HUES6 (cell line): ENCODE measurements at regions not wholly inside any gene's neighbourhood (a gene's known extent, or its start where the extent isn't known, plus 50 kb on each side); places are given as distances from the start of the nearest gene placed in this dataset.

Experiments
- H3K27ac ChIP-seq: 2 replicates; pipeline ENCODE4 v1.7.0; 2013; ENCODE audit warnings: low read depth, mild to moderate bottlenecking, low read length, inconsistent platforms
- H3K27me3 ChIP-seq: 2 replicates; pipeline ENCODE4 v1.6.1; 2013; ENCODE audit warnings: low read length; ENCODE audit not compliant: control insufficient read depth, insufficient read depth
- H3K36me3 ChIP-seq: 2 replicates; pipeline ENCODE4 v1.6.1; 2013; ENCODE audit warnings: low read length; ENCODE audit not compliant: control insufficient read depth, insufficient read depth
- H3K4me1 ChIP-seq: 2 replicates; pipeline ENCODE4 v1.6.1; 2013; ENCODE audit warnings: low read length; ENCODE audit not compliant: control insufficient read depth, insufficient read depth
- H3K4me3 ChIP-seq: 2 replicates; pipeline ENCODE4 v1.5.1; 2013; ENCODE audit warnings: low read depth, low read length
- H3K9ac ChIP-seq: one replicate; pipeline ENCODE4 v1.6.1; 2013; ENCODE audit warnings: mild to moderate bottlenecking, low read length
- H3K9me3 ChIP-seq: 2 replicates; pipeline ENCODE4 v1.6.1; 2013; ENCODE audit warnings: low read depth, low read length; ENCODE audit not compliant: control insufficient read depth, insufficient read depth

DNA sequence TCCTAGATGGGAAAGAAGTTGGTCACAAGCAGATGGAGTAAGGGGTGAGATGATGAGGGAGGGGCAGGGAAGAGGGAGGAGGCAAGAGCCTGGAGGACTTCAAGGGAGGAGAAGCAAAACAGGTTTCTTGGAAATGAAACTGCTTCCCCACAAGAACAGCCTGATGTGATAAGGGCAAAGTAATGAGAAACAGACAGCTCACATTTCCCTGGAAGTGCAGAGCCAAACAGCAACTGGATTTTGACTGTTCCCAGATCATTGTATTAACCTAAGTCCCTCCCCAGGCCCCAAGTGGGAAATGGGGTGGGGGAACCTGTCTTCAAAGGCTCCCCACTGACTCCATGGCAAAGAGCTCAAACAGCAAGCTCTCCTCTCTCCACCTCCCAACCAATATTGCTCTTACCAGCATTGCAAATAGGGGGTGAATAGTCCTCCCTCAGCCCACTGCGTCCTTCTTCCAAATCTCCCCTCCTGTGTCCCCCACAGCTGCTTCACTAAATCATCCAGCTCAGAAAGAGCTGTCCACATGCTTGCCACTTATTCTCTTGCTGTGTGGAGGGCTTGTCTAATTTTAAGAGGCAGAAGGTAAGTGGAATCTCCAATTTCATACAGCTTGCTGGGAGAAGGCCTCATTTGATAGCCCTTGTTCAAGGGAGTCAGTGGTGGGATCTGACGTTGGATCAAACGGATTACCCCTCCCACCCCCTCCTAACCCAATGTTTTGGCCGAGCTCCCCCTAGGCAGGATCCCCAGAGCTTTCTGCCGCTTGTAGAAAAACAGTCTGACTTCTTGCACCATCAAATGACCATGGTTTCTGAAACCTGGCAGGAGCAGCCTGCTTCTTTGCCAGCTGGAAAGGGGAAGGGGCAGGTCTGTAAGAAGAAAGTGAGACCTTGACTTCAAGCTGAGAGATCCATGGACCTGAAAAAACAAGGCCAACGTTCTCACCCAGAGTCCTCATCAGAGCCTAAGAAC, 56.3 kb upstream of the SMIM36 start:
- no peaks in the 10 kb centered on the region for H3K9me3 ChIP-seq
- no peaks in the 10 kb centered on the region for H3K36me3 ChIP-seq
- no peak overlapping the region for H3K9ac ChIP-seq
- H3K4me1 ChIP-seq, result 0 out of 2 replicates have a peak, but pooled peaks cover 3% of the 10 kb centered on the region
- no peak overlapping the region for H3K4me3 ChIP-seq
- no peaks in the 10 kb centered on the region for H3K27me3 ChIP-seq
- H3K27ac ChIP-seq, result no peak overlapping the region

DNA sequence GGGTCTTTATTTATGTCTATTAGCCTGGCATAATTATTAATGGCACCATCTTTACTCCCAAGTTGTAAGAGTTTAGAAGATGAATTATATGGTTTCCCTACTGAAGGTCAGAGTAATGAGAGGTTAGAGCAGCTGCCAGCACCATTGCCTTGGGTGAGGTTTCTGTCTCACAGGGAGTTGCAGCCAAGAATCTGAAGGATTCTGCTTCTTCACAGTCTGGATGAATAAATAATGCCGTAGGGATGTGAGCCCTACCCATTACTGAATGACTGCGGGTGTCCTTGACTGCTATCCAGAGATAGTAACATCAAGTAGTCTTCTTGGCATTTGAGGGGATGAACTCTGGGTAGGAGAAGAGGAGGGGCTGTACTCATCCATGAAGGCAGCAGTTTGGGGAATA, 52.8 kb upstream of the SMIM36 start:
- no peak overlapping the region for H3K27ac ChIP-seq
- H3K27me3 ChIP-seq, result no peaks in the 10 kb centered on the region
- no peak overlapping the region for H3K9ac ChIP-seq
- H3K4me3 ChIP-seq, result no peak overlapping the region
- H3K4me1 ChIP-seq, result 0 out of 2 replicates have a peak, but pooled peaks cover 3% of the 10 kb centered on the region
- H3K36me3 ChIP-seq, result no peaks in the 10 kb centered on the region
- H3K9me3 ChIP-seq, result no peaks in the 10 kb centered on the region

DNA sequence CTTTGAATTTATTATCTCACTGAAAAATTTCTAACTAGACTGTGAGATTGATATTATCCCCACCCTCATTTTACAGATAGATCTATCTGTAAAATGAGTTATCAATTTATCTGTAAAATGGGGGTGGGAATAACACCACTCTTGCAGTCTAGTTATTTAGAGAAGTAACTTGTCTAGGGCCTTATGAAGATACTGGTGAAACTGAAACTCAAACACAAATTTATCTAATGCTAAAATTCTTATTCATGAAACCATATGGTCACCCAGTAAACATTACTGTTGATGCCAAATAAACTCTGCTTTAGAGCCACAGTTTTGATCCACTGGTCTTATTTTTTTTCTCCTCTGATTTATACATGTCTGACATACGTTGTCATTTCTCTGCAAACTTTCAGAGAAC, 52.1 kb upstream of the SMIM36 start:
- no peaks in the 10 kb centered on the region for H3K27me3 ChIP-seq
- no peak overlapping the region for H3K9ac ChIP-seq
- no peak overlapping the region for H3K27ac ChIP-seq
- H3K36me3 ChIP-seq, result no peaks in the 10 kb centered on the region
- H3K4me1 ChIP-seq, result 0 out of 2 replicates have a peak, but pooled peaks cover 3% of the 10 kb centered on the region
- no peaks in the 10 kb centered on the region for H3K9me3 ChIP-seq
- H3K4me3 ChIP-seq, result no peak overlapping the region

- no peak overlapping the region for H3K4me3 ChIP-seq
- H3K9me3 ChIP-seq, result no peaks in the 10 kb centered on the region
- H3K9ac ChIP-seq, result no peak overlapping the region
- H3K27ac ChIP-seq, result no peak overlapping the region
- no peaks in the 10 kb centered on the region for H3K4me1 ChIP-seq
- H3K36me3 ChIP-seq, result no peaks in the 10 kb centered on the region
- H3K27me3 ChIP-seq, result no peaks in the 10 kb centered on the region
These were observed 50.8 kb upstream of the SMIM36 start for GRCh38 chr17:55561973-55562495.

DNA sequence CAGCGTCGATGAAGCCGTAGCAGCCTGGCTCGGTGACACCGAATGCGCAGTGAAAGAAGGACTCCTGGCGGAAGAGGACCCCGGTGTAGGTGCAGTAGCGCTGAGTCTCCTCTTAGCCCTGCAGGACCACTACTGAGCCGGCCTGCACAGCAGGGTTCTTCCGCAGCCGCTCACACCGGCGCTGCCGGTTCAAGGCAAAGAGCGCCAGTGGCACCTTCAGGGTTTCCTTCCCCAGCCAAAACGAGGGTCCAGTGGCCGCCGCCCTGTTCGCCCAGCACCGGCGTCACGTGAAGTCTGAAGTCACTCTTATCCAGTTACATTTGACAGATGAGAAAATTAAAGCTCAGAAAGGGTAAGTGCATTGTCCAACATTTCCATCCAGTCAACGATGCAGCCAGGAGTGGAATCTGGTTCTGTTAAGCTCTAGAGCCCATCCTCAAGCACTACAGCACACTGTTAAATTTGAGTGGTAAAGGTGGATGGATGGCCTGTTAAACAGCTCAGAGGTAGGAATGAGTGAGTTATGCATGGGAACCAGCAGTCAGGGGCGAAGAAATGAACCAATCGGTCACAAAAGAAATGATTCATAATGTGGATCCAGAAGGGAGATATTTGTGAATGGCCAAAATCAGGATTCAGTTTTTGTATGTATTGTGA, 50.2 kb upstream of the SMIM36 start:
- H3K27ac ChIP-seq, result no peak overlapping the region
- H3K4me3 ChIP-seq, result no peak overlapping the region
- H3K27me3 ChIP-seq, result no peaks in the 10 kb centered on the region
- no peaks in the 10 kb centered on the region for H3K9me3 ChIP-seq
- H3K4me1 ChIP-seq, result no peaks in the 10 kb centered on the region
- H3K9ac ChIP-seq, result no peak overlapping the region
- no peaks in the 10 kb centered on the region for H3K36me3 ChIP-seq
